Mesenchymal stem cell (in vitro differentiated cells and primary cell): ENCODE measurements at regions not wholly inside any gene's neighbourhood (a gene's known extent, or its start where the extent isn't known, plus 50 kb on each side); places are given as distances from the start of the nearest gene placed in this dataset.

Experiments used
- DNase-seq: peaks from one replicate; pipeline ENCODE4 v3.0.0-alpha.2; 2013
- H2AFZ ChIP-seq: one replicate; pipeline ENCODE4 v1.6.1; 2013; ENCODE audit warnings: low read depth, mild to moderate bottlenecking, control low read depth, inconsistent platforms, low read length, moderate library complexity
- H2AK5ac ChIP-seq: 2 replicates; pipeline ENCODE4 v1.6.1; 2013; ENCODE audit warnings: low read length, moderate library complexity, mild to moderate bottlenecking, inconsistent platforms; ENCODE audit not compliant: severe bottlenecking
- H2BK120ac ChIP-seq: one replicate; pipeline ENCODE4 v1.6.1; 2013; ENCODE audit warnings: low read depth, mild to moderate bottlenecking, inconsistent platforms, low read length, moderate library complexity
- H2BK12ac ChIP-seq, 2 experiments: one replicate each; pipeline ENCODE4 v1.6.1; 2013; ENCODE audit warnings: inconsistent platforms in 2 of 2, low read length in 2 of 2, mild to moderate bottlenecking in 2 of 2, moderate library complexity in 2 of 2, control low read depth in 1 of 2
- H2BK15ac ChIP-seq: one replicate; pipeline ENCODE4 v1.6.1; 2013; ENCODE audit warnings: mild to moderate bottlenecking, low read depth, inconsistent platforms; ENCODE audit not compliant: poor library complexity, severe bottlenecking
- H2BK5ac ChIP-seq: 2 replicates; pipeline ENCODE4 v1.6.1; 2013; ENCODE audit warnings: low read depth, mild to moderate bottlenecking, low read length, control low read depth, inconsistent platforms; ENCODE audit not compliant: poor library complexity, severe bottlenecking
- H3K14ac ChIP-seq, 2 experiments: one replicate each; pipeline ENCODE4 v1.6.1; 2013; ENCODE audit warnings: inconsistent platforms in 2 of 2, low read length in 2 of 2, control low read depth in 1 of 2, mild to moderate bottlenecking in 1 of 2, moderate library complexity in 1 of 2
- H3K18ac ChIP-seq, 2 experiments: one replicate each; pipeline ENCODE4 v1.6.1; 2013; ENCODE audit warnings: inconsistent platforms in 2 of 2, low read length in 2 of 2, control low read depth in 1 of 2, low read depth in 1 of 2, mild to moderate bottlenecking in 1 of 2
- H3K23ac ChIP-seq, 2 experiments: one replicate each; pipeline ENCODE4 v1.6.1; 2013; ENCODE audit warnings: inconsistent platforms in 2 of 2, low read length in 2 of 2, mild to moderate bottlenecking in 2 of 2, moderate library complexity in 2 of 2, control low read depth in 1 of 2
- H3K27ac ChIP-seq: 2 replicates; pipeline ENCODE4 v1.5.1; 2013; ENCODE audit warnings: mild to moderate bottlenecking, moderate library complexity, low read length, control low read depth, inconsistent platforms; ENCODE audit not compliant: poor library complexity, severe bottlenecking
- H3K27me3 ChIP-seq, 2 experiments: 2 replicates each; pipeline versions ENCODE4 v1.6.1 to v1.7.0; 2013; ENCODE audit warnings: low read length in 2 of 2, mild to moderate bottlenecking in 2 of 2, moderate library complexity in 2 of 2, control low read depth in 1 of 2, inconsistent platforms in 1 of 2; ENCODE audit not compliant: control insufficient read depth in 1 of 2, insufficient read depth in 1 of 2
- H3K36me3 ChIP-seq, 2 experiments: 2 replicates each; pipeline versions ENCODE4 v1.6.1 to v1.7.0; 2013; ENCODE audit warnings: low read length in 2 of 2, control low read depth in 1 of 2, inconsistent platforms in 1 of 2, low read depth in 1 of 2, mild to moderate bottlenecking in 1 of 2; ENCODE audit not compliant: insufficient read depth in 2 of 2, control insufficient read depth in 1 of 2
- H3K4ac ChIP-seq, 2 experiments: one replicate each; pipeline ENCODE4 v1.6.1; 2013; ENCODE audit warnings: inconsistent platforms in 2 of 2, low read length in 2 of 2, mild to moderate bottlenecking in 2 of 2, moderate library complexity in 2 of 2, control low read depth in 1 of 2, low read depth in 1 of 2
- H3K4me1 ChIP-seq: 2 replicates; pipeline ENCODE4 v1.6.1; 2013; ENCODE audit warnings: low read depth, low read length, control low read depth; ENCODE audit not compliant: control insufficient read depth, insufficient read depth
- H3K4me2 ChIP-seq: 2 replicates; pipeline ENCODE4 v1.6.1; 2013; ENCODE audit warnings: low read length, mild to moderate bottlenecking, inconsistent platforms; ENCODE audit not compliant: poor library complexity, severe bottlenecking
- H3K4me3 ChIP-seq, 2 experiments: 2 replicates each; pipeline versions ENCODE4 v1.5.1 to v1.7.0; 2013; ENCODE audit warnings: low read length in 2 of 2, mild to moderate bottlenecking in 2 of 2, control low read depth in 1 of 2, low read depth in 1 of 2; ENCODE audit not compliant: insufficient read depth in 1 of 2
- H3K79me1 ChIP-seq: replicated peaks from 2 replicates; pipeline ENCODE4 v1.6.1; 2013; ENCODE audit warnings: mild to moderate bottlenecking, control low read depth, low read length, inconsistent platforms; ENCODE audit not compliant: poor library complexity, severe bottlenecking
- H3K9ac ChIP-seq: 2 replicates; pipeline ENCODE4 v1.7.0; 2013; ENCODE audit warnings: mild to moderate bottlenecking, low read length, moderate library complexity
- H3K9me3 ChIP-seq: 2 replicates; pipeline ENCODE4 v1.7.0; 2013; ENCODE audit warnings: mild to moderate bottlenecking, low read length; ENCODE audit not compliant: control insufficient read depth
- H4K8ac ChIP-seq: one replicate; pipeline ENCODE4 v1.6.1; 2013; ENCODE audit warnings: inconsistent platforms, mild to moderate bottlenecking, low read length, moderate library complexity
- H4K91ac ChIP-seq: one replicate; pipeline ENCODE4 v1.6.1; 2013; ENCODE audit warnings: mild to moderate bottlenecking, low read length, inconsistent platforms
- WGBS: methylation state at CpG from one replicate; pipeline ENCODE4 v1.1.7; 2013; ENCODE audit warnings: mixed read lengths; 5-methylcytosine and 5-hydroxymethylcytosine counted together

- H3K4me1 ChIP-seq, result peaks cover 1% of the 10 kb centered on the region
- no peaks in the 10 kb centered on the region for H3K9me3 ChIP-seq
- no peak overlapping the region for H3K4me3 ChIP-seq
- H3K18ac ChIP-seq, result peak overlapping the region in 1 of 2 experiments; percentile 44
- H3K36me3 ChIP-seq, result no peaks in the 10 kb centered on the region
- H4K91ac ChIP-seq, result no peak overlapping the region
- WGBS, result 40% methylated on average over 1 of the region's 2 CpGs
- H2BK120ac ChIP-seq, result no peak overlapping the region
- no peaks in the 10 kb centered on the region for H3K79me1 ChIP-seq
- H2AFZ ChIP-seq, result no peak overlapping the region
- H3K14ac ChIP-seq, result no peak overlapping the region
- DNase-seq, result no peak
- peak overlapping the region; percentile 98 for H3K27ac ChIP-seq
- no peak overlapping the region for H2BK12ac ChIP-seq
- H3K27me3 ChIP-seq, result no peaks in the 10 kb centered on the region
- no peak overlapping the region for H2BK15ac ChIP-seq
- H2BK5ac ChIP-seq, result peak overlapping the region; percentile 86
- H3K9ac ChIP-seq, result peak overlapping the region; percentile 71
- H4K8ac ChIP-seq, result peak overlapping the region; percentile 66
- H3K4ac ChIP-seq, result no peak overlapping the region
- H3K23ac ChIP-seq, result no peak overlapping the region
- H2AK5ac ChIP-seq, result peak overlapping the region; percentile 68
- no peak overlapping the region for H3K4me2 ChIP-seq
Measured at GRCh38 chr9:119005162-119005561, 364.1 kb downstream of the BRINP1 start.

- peak overlapping the region in 1 of 2 experiments; percentile 54 for H3K4me3 ChIP-seq
- no peak overlapping the region for H2BK120ac ChIP-seq
- no peaks in the 10 kb centered on the region for H3K36me3 ChIP-seq
- no peak overlapping the region for H4K8ac ChIP-seq
- H2BK15ac ChIP-seq, result no peak overlapping the region
- no peak overlapping the region for H2BK12ac ChIP-seq
- DNase-seq, result peak; percentile 35
- H2AK5ac ChIP-seq, result no peak overlapping the region
- no peak overlapping the region for H2BK5ac ChIP-seq
- no peaks in the 10 kb centered on the region for H3K79me1 ChIP-seq
- H3K27ac ChIP-seq, result no peak overlapping the region
- WGBS, result 83% methylated on average over 3 of the region's 4 CpGs
- H4K91ac ChIP-seq, result no peak overlapping the region
- H3K9me3 ChIP-seq, result no peaks in the 10 kb centered on the region
- no peak overlapping the region for H3K18ac ChIP-seq
- no peaks in the 10 kb centered on the region for H3K27me3 ChIP-seq
- no peak overlapping the region for H3K4ac ChIP-seq
- H2AFZ ChIP-seq, result no peak overlapping the region
- no peak overlapping the region for H3K23ac ChIP-seq
- no peak overlapping the region for H3K14ac ChIP-seq
- H3K4me1 ChIP-seq, result no peaks in the 10 kb centered on the region
- no peak overlapping the region for H3K4me2 ChIP-seq
- peak overlapping the region; percentile 46 for H3K9ac ChIP-seq
Measured at GRCh38 chr9:119009249-119009648, 360.0 kb downstream of the BRINP1 start.

GRCh38 chr9:119020284-119020683 lies 349.0 kb downstream of the BRINP1 start:
- Histone ChIP-seq H3K4me3 (peak overlapping the region in 1 of 2 experiments; percentile 35), H3K36me3 (no peaks in the 10 kb centered on the region), H2BK5ac (no peak overlapping the region), H2BK120ac (no peak overlapping the region), H3K23ac (no peak overlapping the region), H3K79me1 (no peaks in the 10 kb centered on the region), H2BK15ac (no peak overlapping the region), H3K4me1 (no peaks in the 10 kb centered on the region), H3K4me2 (no peak overlapping the region), H2BK12ac (no peak overlapping the region), H3K27me3 (no peaks in the 10 kb centered on the region), H4K91ac (no peak overlapping the region), H3K27ac (no peak overlapping the region), H3K9me3 (no peaks in the 10 kb centered on the region), H3K14ac (no peak overlapping the region), H2AFZ (no peak overlapping the region), H4K8ac (no peak overlapping the region), H3K4ac (no peak overlapping the region), H2AK5ac (no peak overlapping the region), H3K18ac (no peak overlapping the region), H3K9ac (no peak overlapping the region)
- DNase-seq, result no peak
- 92% methylated on average over 9 of the region's 9 CpGs for WGBS

GRCh38 chr9:119020730-119021333 lies 348.4 kb downstream of the BRINP1 start:
- H2BK12ac ChIP-seq, result no peak overlapping the region
- H2BK120ac ChIP-seq, result no peak overlapping the region
- no peak overlapping the region for H4K8ac ChIP-seq
- no peaks in the 10 kb centered on the region for H3K9me3 ChIP-seq
- H3K9ac ChIP-seq, result no peak overlapping the region
- WGBS, result 76% methylated on average over 4 of the region's 4 CpGs
- H2BK5ac ChIP-seq, result no peak overlapping the region
- no peak overlapping the region for H3K18ac ChIP-seq
- no peaks in the 10 kb centered on the region for H3K36me3 ChIP-seq
- H2BK15ac ChIP-seq, result no peak overlapping the region
- H3K23ac ChIP-seq, result no peak overlapping the region
- H2AK5ac ChIP-seq, result no peak overlapping the region
- H3K4me3 ChIP-seq, result no peak overlapping the region
- H2AFZ ChIP-seq, result no peak overlapping the region
- no peak overlapping the region for H3K27ac ChIP-seq
- H3K4me1 ChIP-seq, result no peaks in the 10 kb centered on the region
- no peak for DNase-seq
- H3K79me1 ChIP-seq, result no peaks in the 10 kb centered on the region
- no peak overlapping the region for H3K4me2 ChIP-seq
- no peak overlapping the region for H4K91ac ChIP-seq
- H3K4ac ChIP-seq, result no peak overlapping the region
- no peak overlapping the region for H3K14ac ChIP-seq
- no peaks in the 10 kb centered on the region for H3K27me3 ChIP-seq
